HCT116 (cell line): ENCODE measurements at regions not wholly inside any gene's neighbourhood (a gene's known extent, or its start where the extent isn't known, plus 50 kb on each side); places are given as distances from the start of the nearest gene placed in this dataset.

ENCODE experiments used
- ATAC-seq: fragments of 200-7000 bp; cut with Tn5 transposase; 2 replicates; pipeline ENCODE4 v1.9.1; 2020; ENCODE audit warnings: mild to moderate bottlenecking, moderate library complexity
- BruUV-seq: library from RNA; stranded (reverse); fragments of 400-500 nt; replicated peaks from 2 replicates; lab custom pipeline; 2021; lab: Mats Ljungman, UMichigan
- CTCF ChIA-PET: fragments of 300-600 bp; sonication (Branson Sonifier 250); formaldehyde crosslinking; loops from one replicate; lab custom pipeline; 2021; ENCODE audit warnings: antibody characterized with exemption; lab: Charles Lee
- POLR2A ChIA-PET: fragments of 300-600, 350-600 bp; sonication (Branson Sonifier 250); formaldehyde crosslinking; loops from one replicate; lab custom pipeline; 2021; ENCODE audit warnings: antibody characterized with exemption; lab: Charles Lee
- RAD21 ChIA-PET, 2 experiments: fragments of 300-600 bp; sonication (Branson Sonifier 250); formaldehyde crosslinking; loops; one replicate each; lab custom pipeline; 2023; ENCODE audit warnings: low total read pairs in 2 of 2; ENCODE audit not compliant: uncharacterized antibody in 2 of 2, unreplicated experiment in 2 of 2, low non-redundant PET in 1 of 2; lab: Charles Lee
- DNase-seq: peaks from one replicate; pipeline ENCODE4 v3.0.0-alpha.2; 2010; ENCODE audit warnings: low read depth, low spot score
- H2AFZ ChIP-seq: fragments of 200-600 bp; shearing (Covaris generic), sonication (generic); 2 replicates; pipeline ENCODE4 v1.6.1; 2017; ENCODE audit warnings: low read depth, mixed run types, mixed read lengths, antibody characterized with exemption, low read length; ENCODE audit not compliant: poor library complexity, severe bottlenecking
- H3K27ac ChIP-seq: 2 replicates; pipeline ENCODE4 v1.5.1; 2012; ENCODE audit warnings: low read depth, low read length
- H3K27me3 ChIP-seq: fragments of 200-600 bp; sonication (generic); 2 replicates; pipeline ENCODE4 v1.6.1; 2016; ENCODE audit warnings: mixed run types, low read length, mixed read lengths; ENCODE audit not compliant: insufficient read depth
- H3K36me3 ChIP-seq, 2 experiments: fragments of 200-500 bp in 1 of 2; fragments of 200-600 bp in 1 of 2; sonication (Bioruptor generic) in 1 of 2; sonication (generic) in 1 of 2; 2 replicates each; pipeline versions ENCODE4 v1.5.1 to v1.6.1; 2014 to 2016; ENCODE audit warnings: low read length in 2 of 2, inconsistent platforms in 1 of 2, mixed read lengths in 1 of 2, mixed run types in 1 of 2; ENCODE audit not compliant: insufficient read depth in 2 of 2, control insufficient read depth in 1 of 2
- H3K4me1 ChIP-seq, 2 experiments: fragments of 200-600 bp in 1 of 2; sonication (generic) in 1 of 2; 2 replicates each; pipeline versions ENCODE4 v1.5.1 to v1.6.1; 2012 to 2017; ENCODE audit warnings: low read length in 2 of 2, inconsistent platforms in 1 of 2, mild to moderate bottlenecking in 1 of 2, mixed read lengths in 1 of 2, mixed run types in 1 of 2, moderate library complexity in 1 of 2; ENCODE audit not compliant: insufficient read depth in 2 of 2, control insufficient read depth in 1 of 2
- H3K4me2 ChIP-seq: fragments of 200-600 bp; sonication (generic); 2 replicates; pipeline ENCODE4 v1.6.1; 2017; ENCODE audit warnings: mixed run types, low read length, mixed read lengths
- H3K4me3 ChIP-seq, 2 experiments: fragments of 200-600 bp in 1 of 2; sonication (generic) in 1 of 2; replicated peaks in 1 of 2; 2 replicates each; pipeline ENCODE4 v1.5.1; 2011 to 2016; ENCODE audit warnings: low read length in 2 of 2, control low read depth in 1 of 2, low read depth in 1 of 2, mild to moderate bottlenecking in 1 of 2, mixed read lengths in 1 of 2, mixed run types in 1 of 2
- H3K79me2 ChIP-seq: fragments of 200-600 bp; sonication (generic); 2 replicates; pipeline ENCODE4 v1.6.1; 2017; ENCODE audit warnings: mild to moderate bottlenecking, mixed run types, low read length, moderate library complexity, mixed read lengths; ENCODE audit not compliant: insufficient read depth
- H3K9ac ChIP-seq: fragments of 200-600 bp; sonication (generic); 2 replicates; pipeline ENCODE4 v1.6.1; 2016; ENCODE audit warnings: low read length, mixed read lengths
- H3K9me2 ChIP-seq: fragments of 200-600 bp; sonication (generic), shearing (Covaris generic); 2 replicates; pipeline ENCODE4 v1.6.1; 2017; ENCODE audit warnings: mixed run types, mild to moderate bottlenecking, moderate library complexity; ENCODE audit not compliant: insufficient read depth
- H3K9me3 ChIP-seq, 2 experiments: fragments of 200-500 bp in 1 of 2; fragments of 200-600 bp in 1 of 2; sonication (Bioruptor generic) in 1 of 2; sonication (generic) in 1 of 2; 2 replicates each; pipeline ENCODE4 v1.6.1; 2014 to 2017; ENCODE audit warnings: low read length in 2 of 2, mixed read lengths in 2 of 2, inconsistent platforms in 1 of 2, low read depth in 1 of 2, mild to moderate bottlenecking in 1 of 2, mixed run types in 1 of 2, moderate library complexity in 1 of 2; ENCODE audit not compliant: control insufficient read depth in 1 of 2, insufficient read depth in 1 of 2
- H4K20me1 ChIP-seq: fragments of 200-600 bp; sonication (generic), shearing (Covaris generic); 2 replicates; pipeline ENCODE4 v1.6.1; 2017; ENCODE audit warnings: mixed run types, mild to moderate bottlenecking, moderate library complexity; ENCODE audit not compliant: insufficient read depth
- CEBPB ChIP-seq: IDR thresholded peaks from 2 replicates; pipeline ENCODE4 v1.6.1; 2012; ENCODE audit warnings: low read depth
- EGR1 ChIP-seq: IDR thresholded peaks from 2 replicates; pipeline ENCODE4 v1.6.1; 2012; ENCODE audit warnings: low read depth
- EZH2 ChIP-seq: fragments of 200-600 bp; sonication (generic); IDR thresholded peaks from 2 replicates; pipeline ENCODE4 v1.6.1; 2017; ENCODE audit warnings: antibody characterized with exemption, mixed run types
- EZH2phosphoT487 ChIP-seq: fragments of 200-600 bp; IDR thresholded peaks from 2 replicates; pipeline ENCODE4 v1.6.1; 2018; ENCODE audit warnings: antibody characterized with exemption, borderline replicate concordance
- FOSL1 ChIP-seq: IDR thresholded peaks from 2 replicates; pipeline ENCODE4 v1.6.1; 2012; ENCODE audit warnings: low read depth
- JUND ChIP-seq: IDR thresholded peaks from 2 replicates; pipeline ENCODE4 v1.6.1; 2012
- POLR2A ChIP-seq: IDR thresholded peaks from 2 replicates; pipeline ENCODE4 v1.7.0; 2011; ENCODE audit warnings: borderline replicate concordance; ENCODE audit not compliant: insufficient read depth, insufficient read length; ENCODE audit errors: extremely low read depth
- POLR2AphosphoS5 ChIP-seq: IDR thresholded peaks from 2 replicates; pipeline ENCODE4 v1.6.1; 2011; ENCODE audit warnings: mild to moderate bottlenecking, low read depth, low read length, moderate library complexity
- RAD21 ChIP-seq: IDR thresholded peaks from 2 replicates; pipeline ENCODE4 v1.6.1; 2012; ENCODE audit warnings: low read depth, mild to moderate bottlenecking
- SIN3A ChIP-seq: IDR thresholded peaks from 2 replicates; pipeline ENCODE4 v1.6.1; 2012; ENCODE audit warnings: low read depth
- SP1 ChIP-seq: IDR thresholded peaks from 2 replicates; pipeline ENCODE4 v1.6.1; 2012; ENCODE audit warnings: low read depth
- YY1 ChIP-seq: IDR thresholded peaks from 2 replicates; pipeline ENCODE4 v1.6.1; 2011; ENCODE audit warnings: low read length, low read depth, moderate library complexity, mild to moderate bottlenecking; ENCODE audit not compliant: insufficient replicate concordance; ENCODE audit errors: extremely low read depth
- ZFX ChIP-seq: fragments of 450-650 bp; IDR thresholded peaks from 2 replicates; pipeline ENCODE4 v1.6.1; 2017
- ZNF274 ChIP-seq: fragments of 200-500 bp; sonication (Bioruptor generic); IDR thresholded peaks from 2 replicates; pipeline ENCODE4 v1.6.1; 2014; ENCODE audit warnings: mild to moderate bottlenecking, low read depth, low read length, inconsistent platforms
- intact Hi-C: fragments of 100-400 bp; cut with micrococcal nuclease; formaldehyde crosslinking; loops from 2 replicates; pipeline ENCODE4 v1.10.0; 2022
- TF ChIP-seq, protein P1 (sequence below): IDR thresholded peaks from 2 replicates; pipeline ENCODE4 v1.6.1; 2012; ENCODE audit warnings: low read depth
- TF ChIP-seq, protein P2 (sequence below): IDR thresholded peaks from 2 replicates; pipeline ENCODE4 v1.6.1; 2011; ENCODE audit warnings: mild to moderate bottlenecking, low read length, moderate library complexity; ENCODE audit not compliant: insufficient replicate concordance; ENCODE audit errors: extremely low read depth
- TF ChIP-seq, protein P3 (sequence below): IDR thresholded peaks from 2 replicates; pipeline ENCODE4 v1.6.1; 2012
- TF ChIP-seq, protein P4 (sequence below), 3 experiments: fragments of 200-600 bp in 1 of 3; sonication (generic) in 1 of 3; IDR thresholded peaks in 2 of 3; conservative IDR thresholded peaks in 1 of 3; 2 replicates each; pipeline ENCODE4 v1.5.1; 2012 to 2017; ENCODE audit warnings: low read depth in 2 of 3, low read length in 2 of 3, antibody characterized with exemption in 1 of 3, borderline replicate concordance in 1 of 3, control low read depth in 1 of 3, mild to moderate bottlenecking in 1 of 3, mixed read lengths in 1 of 3, mixed run types in 1 of 3, moderate library complexity in 1 of 3; ENCODE audit not compliant: insufficient read depth in 1 of 3

DNA sequence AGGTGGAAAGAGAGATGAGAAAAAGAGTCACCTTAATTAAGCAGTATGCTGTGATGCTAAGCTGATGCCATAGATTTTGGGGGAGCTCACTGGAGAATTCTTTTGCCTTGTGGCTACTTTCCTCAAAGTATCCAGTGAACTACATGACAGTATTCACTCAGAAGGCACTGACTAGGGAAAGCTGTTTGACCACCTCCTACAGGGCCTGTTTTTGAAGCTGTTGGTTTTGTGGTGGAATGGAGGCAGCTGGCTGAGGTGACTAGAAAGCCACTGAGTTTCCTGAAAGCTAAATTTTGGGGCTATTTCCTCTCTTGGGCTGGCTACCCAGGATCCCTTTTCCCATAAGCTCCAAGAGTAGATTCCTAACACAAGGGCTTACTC is 124.8 kb upstream of the EOLA2 start:
- H3K9ac ChIP-seq: no peak overlapping the region
- ChIA-PET CTCF (no interaction called here), RAD21 (no interaction called here), POLR2A (interaction anchor here (0.5 kb wide), 1 partner anchor 85 kb away, joined by 3 read pairs; no protein-coding TSS in a partner anchor)
- no peaks in the 10 kb centered on the region for H3K36me3 ChIP-seq
- no peaks in the 10 kb centered on the region for H3K27me3 ChIP-seq
- no peaks in the 10 kb centered on the region for H4K20me1 ChIP-seq
- H3K9me2 ChIP-seq: no peaks in the 10 kb centered on the region
- ATAC-seq (no peak), DNase-seq (no peak)
- no peaks in the 10 kb centered on the region for H3K79me2 ChIP-seq
- intact Hi-C loops: no loop called here
- no TSS peak for BruUV-seq
- H3K9me3 ChIP-seq: no peaks in the 10 kb centered on the region
- no peak overlapping the region for H2AFZ ChIP-seq
- peaks cover 0 to 5% of the 10 kb centered on the region in 2 experiments; a peak in 1 of 4 replicates for H3K4me1 ChIP-seq
- 0 out of 2 replicates have a peak overlapping the region, but pooled peaks have one; percentile 3 for H3K4me2 ChIP-seq
- H3K27ac ChIP-seq: no peak overlapping the region
- TF ChIP-seq, protein P1, sequence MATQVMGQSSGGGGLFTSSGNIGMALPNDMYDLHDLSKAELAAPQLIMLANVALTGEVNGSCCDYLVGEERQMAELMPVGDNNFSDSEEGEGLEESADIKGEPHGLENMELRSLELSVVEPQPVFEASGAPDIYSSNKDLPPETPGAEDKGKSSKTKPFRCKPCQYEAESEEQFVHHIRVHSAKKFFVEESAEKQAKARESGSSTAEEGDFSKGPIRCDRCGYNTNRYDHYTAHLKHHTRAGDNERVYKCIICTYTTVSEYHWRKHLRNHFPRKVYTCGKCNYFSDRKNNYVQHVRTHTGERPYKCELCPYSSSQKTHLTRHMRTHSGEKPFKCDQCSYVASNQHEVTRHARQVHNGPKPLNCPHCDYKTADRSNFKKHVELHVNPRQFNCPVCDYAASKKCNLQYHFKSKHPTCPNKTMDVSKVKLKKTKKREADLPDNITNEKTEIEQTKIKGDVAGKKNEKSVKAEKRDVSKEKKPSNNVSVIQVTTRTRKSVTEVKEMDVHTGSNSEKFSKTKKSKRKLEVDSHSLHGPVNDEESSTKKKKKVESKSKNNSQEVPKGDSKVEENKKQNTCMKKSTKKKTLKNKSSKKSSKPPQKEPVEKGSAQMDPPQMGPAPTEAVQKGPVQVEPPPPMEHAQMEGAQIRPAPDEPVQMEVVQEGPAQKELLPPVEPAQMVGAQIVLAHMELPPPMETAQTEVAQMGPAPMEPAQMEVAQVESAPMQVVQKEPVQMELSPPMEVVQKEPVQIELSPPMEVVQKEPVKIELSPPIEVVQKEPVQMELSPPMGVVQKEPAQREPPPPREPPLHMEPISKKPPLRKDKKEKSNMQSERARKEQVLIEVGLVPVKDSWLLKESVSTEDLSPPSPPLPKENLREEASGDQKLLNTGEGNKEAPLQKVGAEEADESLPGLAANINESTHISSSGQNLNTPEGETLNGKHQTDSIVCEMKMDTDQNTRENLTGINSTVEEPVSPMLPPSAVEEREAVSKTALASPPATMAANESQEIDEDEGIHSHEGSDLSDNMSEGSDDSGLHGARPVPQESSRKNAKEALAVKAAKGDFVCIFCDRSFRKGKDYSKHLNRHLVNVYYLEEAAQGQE: no peak
- no peak for TF ChIP-seq EZH2phosphoT487
- TF ChIP-seq EGR1: no peak
- no peak for TF ChIP-seq EZH2
- no peak for TF ChIP-seq YY1
- TF ChIP-seq ZFX: no peak
- TF ChIP-seq ZNF274: no peak
- TF ChIP-seq, protein P2, sequence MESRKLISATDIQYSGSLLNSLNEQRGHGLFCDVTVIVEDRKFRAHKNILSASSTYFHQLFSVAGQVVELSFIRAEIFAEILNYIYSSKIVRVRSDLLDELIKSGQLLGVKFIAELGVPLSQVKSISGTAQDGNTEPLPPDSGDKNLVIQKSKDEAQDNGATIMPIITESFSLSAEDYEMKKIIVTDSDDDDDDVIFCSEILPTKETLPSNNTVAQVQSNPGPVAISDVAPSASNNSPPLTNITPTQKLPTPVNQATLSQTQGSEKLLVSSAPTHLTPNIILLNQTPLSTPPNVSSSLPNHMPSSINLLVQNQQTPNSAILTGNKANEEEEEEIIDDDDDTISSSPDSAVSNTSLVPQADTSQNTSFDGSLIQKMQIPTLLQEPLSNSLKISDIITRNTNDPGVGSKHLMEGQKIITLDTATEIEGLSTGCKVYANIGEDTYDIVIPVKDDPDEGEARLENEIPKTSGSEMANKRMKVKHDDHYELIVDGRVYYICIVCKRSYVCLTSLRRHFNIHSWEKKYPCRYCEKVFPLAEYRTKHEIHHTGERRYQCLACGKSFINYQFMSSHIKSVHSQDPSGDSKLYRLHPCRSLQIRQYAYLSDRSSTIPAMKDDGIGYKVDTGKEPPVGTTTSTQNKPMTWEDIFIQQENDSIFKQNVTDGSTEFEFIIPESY: no peak
- TF ChIP-seq, protein P3, sequence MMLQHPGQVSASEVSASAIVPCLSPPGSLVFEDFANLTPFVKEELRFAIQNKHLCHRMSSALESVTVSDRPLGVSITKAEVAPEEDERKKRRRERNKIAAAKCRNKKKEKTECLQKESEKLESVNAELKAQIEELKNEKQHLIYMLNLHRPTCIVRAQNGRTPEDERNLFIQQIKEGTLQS: no peak
- TF ChIP-seq POLR2AphosphoS5: no peak
- TF ChIP-seq JUND: no peak
- TF ChIP-seq SP1: no peak
- TF ChIP-seq FOSL1: no peak
- TF ChIP-seq RAD21: no peak
- TF ChIP-seq SIN3A: no peak
- TF ChIP-seq, protein P4, sequence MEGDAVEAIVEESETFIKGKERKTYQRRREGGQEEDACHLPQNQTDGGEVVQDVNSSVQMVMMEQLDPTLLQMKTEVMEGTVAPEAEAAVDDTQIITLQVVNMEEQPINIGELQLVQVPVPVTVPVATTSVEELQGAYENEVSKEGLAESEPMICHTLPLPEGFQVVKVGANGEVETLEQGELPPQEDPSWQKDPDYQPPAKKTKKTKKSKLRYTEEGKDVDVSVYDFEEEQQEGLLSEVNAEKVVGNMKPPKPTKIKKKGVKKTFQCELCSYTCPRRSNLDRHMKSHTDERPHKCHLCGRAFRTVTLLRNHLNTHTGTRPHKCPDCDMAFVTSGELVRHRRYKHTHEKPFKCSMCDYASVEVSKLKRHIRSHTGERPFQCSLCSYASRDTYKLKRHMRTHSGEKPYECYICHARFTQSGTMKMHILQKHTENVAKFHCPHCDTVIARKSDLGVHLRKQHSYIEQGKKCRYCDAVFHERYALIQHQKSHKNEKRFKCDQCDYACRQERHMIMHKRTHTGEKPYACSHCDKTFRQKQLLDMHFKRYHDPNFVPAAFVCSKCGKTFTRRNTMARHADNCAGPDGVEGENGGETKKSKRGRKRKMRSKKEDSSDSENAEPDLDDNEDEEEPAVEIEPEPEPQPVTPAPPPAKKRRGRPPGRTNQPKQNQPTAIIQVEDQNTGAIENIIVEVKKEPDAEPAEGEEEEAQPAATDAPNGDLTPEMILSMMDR (IDR thresholded peaks at IDR 0.05 in 2 of 3, conservative IDR thresholded peaks at IDR 0.05 in 1 of 3; ENCODE audit: borderline replicate concordance in 1 of 3, insufficient read depth in 1 of 3, low read depth in 2 of 3, low read length in 2 of 3): no peak
- no peak for TF ChIP-seq CEBPB
- TF ChIP-seq POLR2A: no peak
- H3K4me3 ChIP-seq: no peak overlapping the region
